ENCODE measurements at regions not wholly inside any gene's neighbourhood (a gene's known extent, or its start where the extent isn't known, plus 50 kb on each side); places are given as distances from the start of the nearest gene placed in this dataset.

- no peak for TF ChIP-seq CTCF (IDR thresholded peaks at IDR 0.05; ENCODE audit: low read depth, low read length)
- no peak for TF ChIP-seq EZH2phosphoT487 (IDR thresholded peaks at IDR 0.05; ENCODE audit: low read depth)
- Histone ChIP-seq H3K9ac (ENCODE audit: low read length) (no peak overlapping the region), H3K79me2 (ENCODE audit: low read length) (no peaks in the 10 kb centered on the region)
Measured at GRCh38 chr4:159545556-159545955, 442.7 kb downstream of the RAPGEF2 start.

GRCh38 chr4:159547645-159548308 lies 444.9 kb downstream of the RAPGEF2 start:
- no peak overlapping the region for H3K27ac ChIP-seq (ENCODE audit: low read length)
- H3K36me3 ChIP-seq (replicated peaks; ENCODE audit: low read depth, low read length), result no peaks in the 10 kb centered on the region

More at GRCh38 chr4:159545556-159545955, 442.7 kb downstream of the RAPGEF2 start:
- no peaks in the 10 kb centered on the region for H3K9me3 ChIP-seq (ENCODE audit: insufficient read depth, low read length)
- no peak overlapping the region for H2AFZ ChIP-seq (ENCODE audit: low read depth, low read length)
- H3K4me1 ChIP-seq (ENCODE audit: low read length), result no peaks in the 10 kb centered on the region
- no peaks in the 10 kb centered on the region for H3K27me3 ChIP-seq (ENCODE audit: low read depth, low read length)
- no peaks in the 10 kb centered on the region for H3K36me3 ChIP-seq (replicated peaks; ENCODE audit: low read depth, low read length)
- H3K4me2 ChIP-seq (ENCODE audit: low read length), result no peak overlapping the region
- H3K4me3 ChIP-seq (ENCODE audit: low read length), result no peak overlapping the region
- no peaks in the 10 kb centered on the region for H4K20me1 ChIP-seq (ENCODE audit: insufficient read depth, low read length)
- no peak overlapping the region for H3K27ac ChIP-seq (ENCODE audit: low read length)

GRCh38 chr4:159549098-159549518 lies 446.2 kb downstream of the RAPGEF2 start:
- TF ChIP-seq EZH2phosphoT487 (IDR thresholded peaks at IDR 0.05; ENCODE audit: low read depth) (no peak), CTCF (IDR thresholded peaks at IDR 0.05; ENCODE audit: low read depth, low read length) (no peak)
- Histone ChIP-seq H3K9me3 (ENCODE audit: insufficient read depth, low read length) (no peaks in the 10 kb centered on the region), H3K36me3 (replicated peaks; ENCODE audit: low read depth, low read length) (no peaks in the 10 kb centered on the region), H3K27ac (ENCODE audit: low read length) (no peak overlapping the region), H3K79me2 (ENCODE audit: low read length) (no peaks in the 10 kb centered on the region), H3K4me3 (ENCODE audit: low read length) (no peak overlapping the region), H4K20me1 (ENCODE audit: insufficient read depth, low read length) (no peaks in the 10 kb centered on the region), H2AFZ (ENCODE audit: low read depth, low read length) (no peak overlapping the region), H3K27me3 (ENCODE audit: low read depth, low read length) (no peaks in the 10 kb centered on the region), H3K9ac (ENCODE audit: low read length) (no peak overlapping the region), H3K4me2 (ENCODE audit: low read length) (no peak overlapping the region), H3K4me1 (ENCODE audit: low read length) (no peaks in the 10 kb centered on the region)

More at GRCh38 chr4:159547645-159548308, 444.9 kb downstream of the RAPGEF2 start:
- Histone ChIP-seq H3K9me3 (ENCODE audit: insufficient read depth, low read length) (no peaks in the 10 kb centered on the region), H3K4me3 (ENCODE audit: low read length) (no peak overlapping the region), H4K20me1 (ENCODE audit: insufficient read depth, low read length) (no peaks in the 10 kb centered on the region), H3K27me3 (ENCODE audit: low read depth, low read length) (no peaks in the 10 kb centered on the region), H3K79me2 (ENCODE audit: low read length) (no peaks in the 10 kb centered on the region), H3K4me1 (ENCODE audit: low read length) (no peaks in the 10 kb centered on the region), H2AFZ (ENCODE audit: low read depth, low read length) (no peak overlapping the region), H3K9ac (ENCODE audit: low read length) (no peak overlapping the region), H3K4me2 (ENCODE audit: low read length) (no peak overlapping the region)
- TF ChIP-seq CTCF (IDR thresholded peaks at IDR 0.05; ENCODE audit: low read depth, low read length) (no peak), EZH2phosphoT487 (IDR thresholded peaks at IDR 0.05; ENCODE audit: low read depth) (no peak)

GRCh38 chr4:159551281-159551680 lies 448.4 kb downstream of the RAPGEF2 start:
- Histone ChIP-seq H3K27ac (ENCODE audit: low read length) (no peak overlapping the region), H3K4me3 (ENCODE audit: low read length) (no peak overlapping the region), H3K9ac (ENCODE audit: low read length) (no peak overlapping the region), H3K4me1 (ENCODE audit: low read length) (no peaks in the 10 kb centered on the region), H3K4me2 (ENCODE audit: low read length) (no peak overlapping the region), H3K9me3 (ENCODE audit: insufficient read depth, low read length) (no peaks in the 10 kb centered on the region), H3K79me2 (ENCODE audit: low read length) (no peaks in the 10 kb centered on the region), H3K36me3 (replicated peaks; ENCODE audit: low read depth, low read length) (no peaks in the 10 kb centered on the region), H3K27me3 (ENCODE audit: low read depth, low read length) (no peaks in the 10 kb centered on the region), H2AFZ (ENCODE audit: low read depth, low read length) (no peak overlapping the region), H4K20me1 (ENCODE audit: insufficient read depth, low read length) (no peaks in the 10 kb centered on the region)
- TF ChIP-seq CTCF (IDR thresholded peaks at IDR 0.05; ENCODE audit: low read depth, low read length) (no peak), EZH2phosphoT487 (IDR thresholded peaks at IDR 0.05; ENCODE audit: low read depth) (no peak)

All from OCI-LY3 (cell line).